ENCODE measurements at regions not wholly inside any gene's neighbourhood (a gene's known extent, or its start where the extent isn't known, plus 50 kb on each side); places are given as distances from the start of the nearest gene placed in this dataset.
A peak's percentile ranks its signal among the peaks of the same experiment; 100 is the strongest.

GRCh38 chr2:134133622-134134312, 120.1 kb upstream of the MGAT5 start:
- DNase-seq, result no peak

GRCh38 chr2:134134313-134134706, 119.6 kb upstream of the MGAT5 start:
- DNase-seq, result no peak

GRCh38 chr2:134134827-134135226, 119.0 kb upstream of the MGAT5 start:
- no peak for DNase-seq

DNA sequence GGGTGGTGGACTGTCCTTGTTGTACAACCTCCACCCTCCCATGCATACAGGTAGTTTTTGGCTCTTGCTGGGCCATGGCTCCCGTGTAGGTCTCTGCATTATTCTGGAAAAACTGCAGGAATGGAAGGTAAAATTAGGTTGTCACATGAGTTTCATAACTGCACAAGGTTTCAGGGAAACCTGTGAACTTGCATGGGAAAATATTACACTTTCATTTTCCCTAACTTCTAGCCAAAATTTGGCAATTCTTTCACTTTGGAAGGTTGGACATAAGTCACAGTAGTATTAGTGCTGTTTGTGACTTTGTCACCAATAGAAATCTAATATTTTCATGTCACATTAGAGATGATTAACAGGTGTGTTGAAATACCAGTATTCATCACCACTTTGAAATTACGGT, 118.1 kb upstream of the MGAT5 start:
- DNase-seq, result no peak

- DNase-seq, result no peak
These were observed 117.1 kb upstream of the MGAT5 start for GRCh38 chr2:134136731-134137130.

- DNase-seq, result no peak
These were observed 116.7 kb upstream of the MGAT5 start for GRCh38 chr2:134137182-134137611.

- no peak for DNase-seq
These were observed 115.8 kb upstream of the MGAT5 start for GRCh38 chr2:134138115-134138514.

DNA sequence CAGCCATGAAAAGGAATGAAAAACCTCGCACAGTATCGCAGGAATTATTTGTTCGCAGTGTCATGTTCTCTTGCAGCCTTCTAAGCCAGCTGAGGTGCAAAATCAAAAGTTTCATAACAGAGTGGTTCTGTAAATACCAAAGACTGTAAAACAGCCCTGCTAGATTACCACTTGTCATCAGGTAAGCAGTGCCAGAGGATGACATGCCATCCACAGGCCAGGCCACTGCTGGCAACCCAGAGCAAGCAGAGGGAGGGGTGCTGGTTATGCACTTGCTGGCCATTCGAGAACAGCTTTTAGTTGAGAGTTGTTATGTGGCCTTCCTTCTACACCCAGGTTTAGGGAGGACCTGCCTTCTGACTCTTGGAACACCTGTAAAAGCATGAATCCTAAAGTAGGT, 114.3 kb upstream of the MGAT5 start:
- peak; percentile 17 for DNase-seq

- DNase-seq, result peak; percentile 58
These were observed 113.6 kb upstream of the MGAT5 start for GRCh38 chr2:134140251-134140661.

DNA sequence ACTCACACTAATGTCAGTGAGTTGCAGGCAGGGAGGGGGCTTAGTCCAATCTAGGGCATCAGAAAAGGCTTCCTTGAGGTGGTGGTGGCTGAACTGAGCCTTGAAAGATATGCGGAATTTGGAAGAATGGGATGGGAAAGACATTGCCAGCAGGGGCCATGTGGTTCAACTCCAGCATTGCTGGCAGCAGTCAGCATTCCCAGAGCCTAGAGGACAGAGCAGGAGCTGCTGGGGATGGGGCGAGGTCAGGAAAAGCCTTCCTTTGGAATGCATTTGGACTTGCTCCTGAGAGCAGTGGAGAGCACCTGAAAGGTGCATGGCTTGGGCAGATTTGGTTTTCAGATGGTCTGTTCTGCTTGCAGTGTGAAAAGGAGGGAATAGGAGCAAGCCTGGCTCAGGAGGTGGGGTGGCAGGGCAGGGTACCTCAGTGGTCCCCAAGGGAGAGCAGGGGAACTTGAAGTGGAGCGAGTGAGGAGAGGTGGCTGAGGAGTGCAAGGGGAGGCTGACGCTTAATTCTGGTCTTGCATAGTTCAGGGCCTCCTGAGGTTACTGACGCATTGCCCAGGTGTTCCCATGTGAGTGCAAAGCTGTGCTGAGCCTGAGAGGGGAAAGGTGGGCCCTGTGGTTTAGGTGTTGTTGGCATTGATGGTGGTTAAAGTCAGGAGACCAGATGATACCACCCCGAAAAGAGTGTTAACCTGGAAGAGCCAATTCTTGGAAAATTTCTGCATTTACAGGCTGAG, 112.1 kb upstream of the MGAT5 start:
- no peak for DNase-seq

DNA sequence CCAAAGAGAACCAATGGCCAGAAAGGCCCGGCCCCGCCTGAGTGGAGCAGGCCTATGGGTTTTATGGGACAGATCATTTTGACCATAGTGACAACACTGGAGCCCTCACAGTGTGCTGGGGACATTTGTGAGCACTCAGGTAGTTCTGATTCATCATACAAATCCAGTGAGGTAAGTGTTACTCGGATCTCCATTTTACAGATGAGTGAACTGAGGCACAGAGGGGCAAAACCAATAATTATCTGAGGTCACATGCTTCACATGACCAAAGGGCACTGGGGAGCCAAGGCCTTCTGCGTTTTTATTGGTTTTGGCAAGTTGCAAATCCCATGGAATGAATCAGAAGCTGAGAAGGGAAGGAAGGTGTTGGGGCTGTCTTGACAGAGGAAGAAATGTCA, 111.5 kb upstream of the MGAT5 start:
- DNase-seq, result no peak

DNA sequence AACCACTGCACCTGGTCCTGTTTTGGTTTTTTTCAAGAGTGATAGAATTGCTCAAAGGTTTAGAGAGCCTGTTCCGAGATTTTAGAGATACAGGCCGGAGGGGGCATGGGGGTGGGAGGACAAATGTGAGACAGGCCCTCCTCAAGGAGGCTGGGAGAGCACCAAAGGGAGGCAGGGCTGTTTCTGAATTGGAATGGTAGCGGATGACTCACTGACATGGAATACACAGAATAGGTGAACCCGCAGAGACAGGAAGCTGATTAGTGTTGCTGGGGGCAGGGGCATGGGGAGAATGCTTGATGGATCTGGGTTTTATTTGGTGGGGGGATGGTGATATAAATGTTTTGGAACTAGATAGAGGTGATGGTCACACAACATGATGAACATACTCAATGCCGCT, 111.0 kb upstream of the MGAT5 start:
- no peak for DNase-seq

GRCh38 chr2:134143568-134143967, 110.3 kb upstream of the MGAT5 start:
- DNase-seq, result no peak

GRCh38 chr2:134144081-134144596, 109.7 kb upstream of the MGAT5 start:
- DNase-seq, result no peak

DNA sequence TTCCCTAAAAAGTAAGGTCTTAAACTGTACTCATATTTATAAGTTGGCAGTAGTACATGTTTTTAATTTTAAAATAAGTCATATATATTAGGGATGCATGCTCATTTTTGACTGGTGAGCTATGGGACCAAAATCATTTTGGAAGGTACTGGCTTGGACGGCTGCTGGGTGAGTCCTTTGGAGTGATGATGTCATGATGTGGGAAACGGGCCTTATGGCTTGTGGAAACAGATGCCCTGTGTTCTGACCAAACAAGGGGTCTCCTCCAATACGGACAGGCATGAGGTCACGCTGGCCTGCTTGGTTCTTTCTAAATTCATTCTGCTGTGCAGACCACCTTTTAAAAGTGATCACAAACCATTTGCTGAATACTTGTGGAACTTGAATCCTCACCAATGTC, 109.2 kb upstream of the MGAT5 start:
- no peak for DNase-seq

DNA sequence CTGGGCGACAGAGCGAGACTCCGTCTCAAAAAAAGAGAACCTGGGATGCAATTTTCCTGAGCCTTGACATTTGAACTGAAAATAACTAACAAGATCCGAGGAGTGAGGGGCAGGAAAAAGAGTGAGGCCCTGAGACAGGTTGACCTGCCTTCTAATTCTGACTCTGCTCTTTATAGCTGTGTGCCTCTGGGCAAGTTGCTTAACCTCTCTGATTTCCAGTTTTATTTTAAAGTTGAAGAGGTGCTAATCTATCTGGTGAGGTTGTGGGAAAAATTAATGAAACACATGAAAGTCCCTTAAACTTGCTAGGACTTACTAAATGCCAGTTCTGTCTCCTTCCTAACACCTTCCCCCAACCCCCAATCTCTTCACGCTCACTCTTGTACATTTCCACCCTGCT, 108.4 kb upstream of the MGAT5 start:
- no peak for DNase-seq

GRCh38 chr2:134146161-134146560, 107.7 kb upstream of the MGAT5 start:
- DNase-seq, result no peak

DNA sequence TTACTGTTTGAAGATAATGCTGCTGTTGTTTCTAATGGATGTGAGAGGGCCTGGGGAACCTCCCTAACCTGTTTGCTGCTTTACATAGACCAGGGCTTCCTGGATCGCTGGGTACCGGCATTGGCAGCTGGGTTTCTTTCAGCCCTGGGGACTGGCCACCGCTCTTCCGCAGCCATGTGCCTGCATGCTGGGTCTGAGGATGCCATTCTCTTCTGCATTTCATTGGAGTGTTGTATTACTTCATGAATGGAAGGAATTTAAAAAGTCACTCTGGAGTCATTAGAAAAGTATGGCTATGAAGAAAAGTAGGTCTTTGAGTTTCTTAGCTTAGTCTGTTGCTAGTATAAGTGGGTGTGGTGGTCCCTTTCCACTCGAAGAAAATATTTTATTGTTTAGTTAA, 107.3 kb upstream of the MGAT5 start:
- no peak for DNase-seq

GRCh38 chr2:134148172-134148571, 105.7 kb upstream of the MGAT5 start:
- DNase-seq, result no peak

GRCh38 chr2:134148843-134149472, 104.9 kb upstream of the MGAT5 start:
- DNase-seq, result no peak

DNA sequence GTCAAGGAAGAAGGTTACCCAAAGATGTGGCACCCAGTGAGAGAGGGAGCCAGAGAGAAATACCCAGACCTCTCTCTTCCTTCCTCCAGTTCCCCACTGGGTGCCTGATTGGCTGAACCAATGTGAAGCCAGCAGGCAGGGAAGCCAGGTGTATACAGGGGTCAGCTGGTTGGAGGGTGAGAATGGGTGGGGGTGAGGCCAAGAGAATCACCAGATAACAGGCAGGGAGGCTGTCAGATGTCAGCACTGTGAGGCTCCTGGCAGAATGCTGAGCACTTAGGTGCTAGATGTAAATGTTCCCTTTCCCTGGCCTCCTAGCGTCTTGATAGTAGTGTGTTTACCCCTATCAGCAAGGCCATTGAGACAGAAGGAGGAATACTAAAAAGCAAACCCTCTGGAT, 104.0 kb upstream of the MGAT5 start:
- DNase-seq, result no peak

DNA sequence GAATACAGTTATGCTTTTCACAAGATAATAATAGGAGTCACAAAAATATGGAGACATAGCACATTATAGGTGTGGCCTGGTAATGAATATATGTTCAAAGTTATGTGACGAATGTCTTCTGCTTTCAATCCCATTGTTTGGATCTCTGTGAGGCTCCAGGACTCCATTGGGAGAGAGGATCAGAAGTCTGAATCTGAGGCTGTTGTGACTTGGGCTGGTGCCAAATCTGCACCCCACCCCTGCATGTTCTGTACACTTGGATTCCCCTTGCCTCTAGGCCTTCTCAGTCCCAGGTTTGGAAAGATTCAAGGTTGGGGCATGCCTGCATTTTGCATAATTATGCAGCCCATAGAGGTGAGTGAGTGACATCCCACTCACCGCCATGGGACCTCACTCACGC, 103.1 kb upstream of the MGAT5 start:
- DNase-seq, result no peak

- DNase-seq, result no peak
These were observed 101.5 kb upstream of the MGAT5 start for GRCh38 chr2:134152045-134153010.

All from DMS53 (cell line).